ENCODE measurements at regions not wholly inside any gene's neighbourhood (a gene's known extent, or its start where the extent isn't known, plus 50 kb on each side); places are given as distances from the start of the nearest gene placed in this dataset.

GRCh38 chr5:104498281-104498680 lies 935.7 kb upstream of the NUDT12 start:
- Histone ChIP-seq H3K36me3 (ENCODE audit: control insufficient read depth in 2 of 2, insufficient read depth in 1 of 2, low read length in 2 of 2) (no peaks in the 10 kb centered on the region), H3K9me3 (ENCODE audit: control insufficient read depth, insufficient read depth, low read depth, low read length) (no peaks in the 10 kb centered on the region), H3K4me1 (ENCODE audit: control insufficient read depth, insufficient read depth, low read length) (no peaks in the 10 kb centered on the region), H3K4me3 (ENCODE audit: low read depth, low read length) (no peak overlapping the region), H3K27ac (ENCODE audit: extremely low read depth, low read depth, low read length) (no peak overlapping the region)
- TF ChIP-seq PRDM4 (tag by site-specific recombination; IDR thresholded peaks at IDR 0.05) (no peak), BCL11B (tag by site-specific recombination; IDR thresholded peaks at IDR 0.05; ENCODE audit: low read depth) (no peak), ZFP41 (tag by site-specific recombination; IDR thresholded peaks at IDR 0.05; ENCODE audit: borderline replicate concordance) (no peak), ZFP69B (tag by site-specific recombination; IDR thresholded peaks at IDR 0.05) (no peak), ZNF548 (tag by site-specific recombination; IDR thresholded peaks at IDR 0.05) (no peak), ZNF184 (tag by site-specific recombination; IDR thresholded peaks at IDR 0.05) (no peak), ZNF19 (tag by site-specific recombination; IDR thresholded peaks at IDR 0.05; ENCODE audit: low read depth) (no peak), YY2 (tag by site-specific recombination; IDR thresholded peaks at IDR 0.05) (no peak)
- ChIA-PET CTCF (no interaction called here), POLR2A (no interaction called here)

- Histone ChIP-seq H3K4me1 (ENCODE audit: control insufficient read depth, insufficient read depth, low read length) (no peaks in the 10 kb centered on the region), H3K36me3 (ENCODE audit: control insufficient read depth in 2 of 2, insufficient read depth in 1 of 2, low read length in 2 of 2) (no peaks in the 10 kb centered on the region), H3K4me3 (ENCODE audit: low read depth, low read length) (no peak overlapping the region), H3K9me3 (ENCODE audit: control insufficient read depth, insufficient read depth, low read depth, low read length) (no peaks in the 10 kb centered on the region), H3K27ac (ENCODE audit: extremely low read depth, low read depth, low read length) (no peak overlapping the region)
- POLR2A ChIA-PET = no interaction called here
- TF ChIP-seq ZNF266 (tag by site-specific recombination; IDR thresholded peaks at IDR 0.05; ENCODE audit: low read depth) (no peak), SCRT1 (tag by site-specific recombination; IDR thresholded peaks at IDR 0.05; ENCODE audit: borderline replicate concordance) (no peak), ZBTB26 (tag by site-specific recombination; optimal IDR thresholded peaks at IDR 0.05) (no peak), ZNF398 (tag by site-specific recombination; IDR thresholded peaks at IDR 0.05) (no peak), ZNF366 (tag by site-specific recombination; conservative IDR thresholded peaks at IDR 0.05) (no peak), ZNF223 (tag by site-specific recombination; IDR thresholded peaks at IDR 0.05) (no peak)
- CTCF ChIA-PET = no interaction called here
These were observed 931.5 kb upstream of the NUDT12 start for GRCh38 chr5:104494083-104494482.

GRCh38 chr5:104472811-104473210 lies 910.2 kb upstream of the NUDT12 start:
- no peaks in the 10 kb centered on the region for H3K9me3 ChIP-seq (ENCODE audit: control insufficient read depth, insufficient read depth, low read depth, low read length)
- no peak overlapping the region for H3K27ac ChIP-seq (ENCODE audit: extremely low read depth, low read depth, low read length)
- CTCF ChIA-PET = no interaction called here
- no peaks in the 10 kb centered on the region for H3K4me1 ChIP-seq (ENCODE audit: control insufficient read depth, insufficient read depth, low read length)
- H3K36me3 ChIP-seq (ENCODE audit: control insufficient read depth in 2 of 2, insufficient read depth in 1 of 2, low read length in 2 of 2) = no peaks in the 10 kb centered on the region
- no peak overlapping the region for H3K4me3 ChIP-seq (ENCODE audit: low read depth, low read length)
- POLR2A ChIA-PET = no interaction called here
- no peak for TF ChIP-seq ZNF184 (tag by site-specific recombination; IDR thresholded peaks at IDR 0.05)
- no peak for TF ChIP-seq ZNF292 (tag by site-specific recombination; IDR thresholded peaks at IDR 0.05; ENCODE audit: borderline replicate concordance, low read depth)
- TF ChIP-seq ZNF623 (tag by site-specific recombination; IDR thresholded peaks at IDR 0.05) = no peak
- TF ChIP-seq ZNF530 (tag by site-specific recombination; IDR thresholded peaks at IDR 0.05; ENCODE audit: low read depth) = no peak
- no peak for TF ChIP-seq MYNN (tag by site-specific recombination; IDR thresholded peaks at IDR 0.05; ENCODE audit: borderline replicate concordance)
- TF ChIP-seq ZNF624 (tag by site-specific recombination; IDR thresholded peaks at IDR 0.05) = no peak
- no peak for TF ChIP-seq ZIC2 (tag by site-specific recombination; IDR thresholded peaks at IDR 0.05)
- no peak for TF ChIP-seq CTCF (tag by site-specific recombination; IDR thresholded peaks at IDR 0.05)
- TF ChIP-seq GLIS2 (tag by site-specific recombination; IDR thresholded peaks at IDR 0.05) = no peak
- no peak for TF ChIP-seq ZBTB8A (tag by site-specific recombination; IDR thresholded peaks at IDR 0.05)
- no peak for TF ChIP-seq KLF9 (tag by site-specific recombination; IDR thresholded peaks at IDR 0.05; ENCODE audit: low read depth)
- TF ChIP-seq ZNF398 (tag by site-specific recombination; IDR thresholded peaks at IDR 0.05) = no peak

Data from HEK293 (cell line).